Fibroblast of pulmonary artery (primary cell): ENCODE measurements at regions not wholly inside any gene's neighbourhood (a gene's known extent, or its start where the extent isn't known, plus 50 kb on each side); places are given as distances from the start of the nearest gene placed in this dataset.

ENCODE experiments used
- DNase-seq: peaks from one replicate; pipeline ENCODE4 v3.0.0-alpha.2; 2010; ENCODE audit warnings: low read depth
- H3K4me3 ChIP-seq: replicated peaks from 2 replicates; pipeline ENCODE4 v1.5.1; 2011; ENCODE audit warnings: low read depth, mild to moderate bottlenecking, control low read depth, low read length, moderate library complexity
- CTCF ChIP-seq: IDR thresholded peaks from 2 replicates; pipeline ENCODE4 v1.5.1; 2011; ENCODE audit warnings: mild to moderate bottlenecking, control low read depth, low read length, inconsistent platforms; ENCODE audit errors: missing control alignments

GRCh38 chr1:163426505-163427251 is 104.9 kb downstream of the NUF2 start:
- no peak for DNase-seq
- no peak for TF ChIP-seq CTCF
- H3K4me3 ChIP-seq: no peak overlapping the region

GRCh38 chr1:163427279-163427678 is 105.5 kb downstream of the NUF2 start:
- no peak for TF ChIP-seq CTCF
- H3K4me3 ChIP-seq: no peak overlapping the region
- no peak for DNase-seq

- no peak for DNase-seq
- no peak overlapping the region for H3K4me3 ChIP-seq
- TF ChIP-seq CTCF: no peak
Measured at GRCh38 chr1:163436140-163436812, 114.5 kb downstream of the NUF2 start.

- no peak overlapping the region for H3K4me3 ChIP-seq
- DNase-seq: no peak
Measured at GRCh38 chr1:163439471-163439870, 117.7 kb downstream of the NUF2 start.

GRCh38 chr1:163440090-163440489 is 118.3 kb downstream of the NUF2 start:
- no peak overlapping the region for H3K4me3 ChIP-seq
- no peak for DNase-seq
- TF ChIP-seq CTCF: no peak

More at GRCh38 chr1:163439471-163439870, 117.7 kb downstream of the NUF2 start:
- no peak for TF ChIP-seq CTCF

- no peak for DNase-seq
- TF ChIP-seq CTCF: no peak
- no peak overlapping the region for H3K4me3 ChIP-seq
Measured at GRCh38 chr1:163442231-163442879, 120.6 kb downstream of the NUF2 start.
